Esophagus muscularis mucosa (tissue), 4 donors: ENCODE measurements at regions not wholly inside any gene's neighbourhood (a gene's known extent, or its start where the extent isn't known, plus 50 kb on each side); places are given as distances from the start of the nearest gene placed in this dataset.
A peak's percentile ranks its signal among the peaks of the same experiment; 100 is the strongest.
"Not testable (repeated sequence)": the region's sequence is repeated elsewhere in the genome, so short reads cannot be mapped to it uniquely, and the experiment has no call there.

Source experiments
- DNase-seq: peaks from one replicate; pipeline ENCODE4 v3.0.0-alpha.2; 2017; ENCODE audit errors: extremely low spot score
- H3K27ac ChIP-seq, 4 donors: fragments of 200-600 bp; sonication (generic); replicated peaks in 1 of 4; 1 replicate in 3 of 4; 2 replicates in 1 of 4; pipeline ENCODE4 v1.5.1; 2016 to 2019; ENCODE audit warnings: mild to moderate bottlenecking in 1 of 4
- H3K27me3 ChIP-seq, 4 donors: fragments of 200-600 bp; sonication (generic); one replicate each; pipeline versions ENCODE4 v1.5.1 to v1.6.0; 2016 to 2019
- H3K36me3 ChIP-seq, 4 donors: fragments of 200-600 bp; sonication (generic); one replicate each; pipeline ENCODE4 v1.5.1; 2016 to 2019
- H3K4me1 ChIP-seq, 4 donors: fragments of 200-600 bp; sonication (generic); one replicate each; pipeline ENCODE4 v1.5.1; 2016 to 2019
- H3K4me3 ChIP-seq, 4 donors: fragments of 200-600 bp; sonication (generic); 1 replicate in 2 of 4; 2 replicates in 2 of 4; pipeline ENCODE4 v1.5.1; 2016 to 2019; ENCODE audit warnings: mild to moderate bottlenecking in 4 of 4, moderate library complexity in 1 of 4
- H3K9me3 ChIP-seq, 4 donors: fragments of 200-600 bp; sonication (generic); 1 replicate in 3 of 4; 2 replicates in 1 of 4; pipeline ENCODE4 v1.5.1; 2016 to 2019
- CTCF ChIP-seq, 3 experiments: fragments of 200-600 bp in 2 of 3; fragments of 450-650 bp in 1 of 3; sonication (generic) in 2 of 3; IDR thresholded peaks; one replicate each; pipeline ENCODE4 v1.5.1; 2017 to 2019; ENCODE audit warnings: antibody characterized with exemption in 3 of 3, mild to moderate bottlenecking in 2 of 3, moderate library complexity in 1 of 3
- EP300 ChIP-seq: sonication (generic); formaldehyde crosslinking; IDR thresholded peaks from one replicate; pipeline ENCODE4 v1.6.1; 2017; ENCODE audit warnings: antibody characterized with exemption
- POLR2A ChIP-seq: fragments of 450-650 bp; IDR thresholded peaks from one replicate; pipeline ENCODE4 v1.6.1; 2017; ENCODE audit warnings: antibody characterized with exemption, moderate library complexity, mild to moderate bottlenecking, low read depth
- POLR2AphosphoS5 ChIP-seq, 2 donors: sonication (generic); formaldehyde crosslinking; IDR thresholded peaks; one replicate each; pipeline ENCODE4 v1.6.1; 2017; ENCODE audit warnings: antibody characterized with exemption in 2 of 2
- WGBS: methylation state at CpG from one replicate; pipeline ENCODE4 v1.1.5; 2018; 5-methylcytosine and 5-hydroxymethylcytosine counted together
- intact Hi-C: fragments of 100-400 bp; cut with DNase I; formaldehyde crosslinking; loops from one replicate; pipeline ENCODE4 v1.15.1; 2023

- TF ChIP-seq POLR2A, result no peak
- no peak for TF ChIP-seq CTCF (IDR thresholded peaks at IDR 0.05)
- no peak for TF ChIP-seq EP300
- TF ChIP-seq POLR2AphosphoS5 (IDR thresholded peaks at IDR 0.05), result no peak
These were observed 544.9 kb downstream of the TBC1D22A start for GRCh38 chr22:47307326-47307725.

GRCh38 chr22:47304854-47305253 is 542.4 kb downstream of the TBC1D22A start:
- H3K4me1 ChIP-seq, result no peaks in the 10 kb centered on the region
- no peak overlapping the region for H3K4me3 ChIP-seq
- no peak for TF ChIP-seq POLR2AphosphoS5 (IDR thresholded peaks at IDR 0.05)
- no peak for TF ChIP-seq CTCF (IDR thresholded peaks at IDR 0.05)
- TF ChIP-seq EP300, result no peak
- TF ChIP-seq POLR2A, result no peak
- intact Hi-C loops, result no loop called here
- no peaks in the 10 kb centered on the region for H3K9me3 ChIP-seq
- no peak for DNase-seq
- no peaks in the 10 kb centered on the region for H3K36me3 ChIP-seq
- H3K27me3 ChIP-seq, result peaks cover 0 to 6% (median 0%) of the 10 kb centered on the region in 4 donors
- H3K27ac ChIP-seq, result no peak overlapping the region
- 89% methylated on average over 6 of the region's 6 CpGs for WGBS

More at GRCh38 chr22:47307326-47307725, 544.9 kb downstream of the TBC1D22A start:
- Histone ChIP-seq H3K27me3 (peaks cover 0 to 11% (median 0%) of the 10 kb centered on the region in 4 donors), H3K4me3 (no peak overlapping the region), H3K4me1 (no peaks in the 10 kb centered on the region), H3K36me3 (no peaks in the 10 kb centered on the region), H3K27ac (no peak overlapping the region), H3K9me3 (peaks cover 0 to 6% (median 4%) of the 10 kb centered on the region in 4 donors)
- WGBS, result 74% methylated on average over 5 of the region's 5 CpGs
- peak; percentile 60 for DNase-seq
- intact Hi-C loops, result no loop called here

GRCh38 chr22:47304191-47304831 is 541.9 kb downstream of the TBC1D22A start:
- WGBS, result 92% methylated on average over 22 of the region's 22 CpGs
- peak; percentile 77 for DNase-seq
- Histone ChIP-seq H3K36me3 (no peaks in the 10 kb centered on the region), H3K27me3 (peaks cover 0 to 6% (median 0%) of the 10 kb centered on the region in 4 donors), H3K27ac (no peak overlapping the region), H3K4me1 (no peaks in the 10 kb centered on the region), H3K9me3 (no peaks in the 10 kb centered on the region), H3K4me3 (no peak overlapping the region)
- no peak for TF ChIP-seq CTCF (IDR thresholded peaks at IDR 0.05)
- TF ChIP-seq EP300, result no peak
- no peak for TF ChIP-seq POLR2A
- TF ChIP-seq POLR2AphosphoS5 (IDR thresholded peaks at IDR 0.05), result no peak
- intact Hi-C loops, result no loop called here

GRCh38 chr22:47303161-47303890 is 540.9 kb downstream of the TBC1D22A start:
- Histone ChIP-seq H3K9me3 (no peaks in the 10 kb centered on the region), H3K27ac (no peak overlapping the region), H3K27me3 (peaks cover 0 to 6% (median 0%) of the 10 kb centered on the region in 4 donors), H3K36me3 (no peaks in the 10 kb centered on the region), H3K4me3 (no peak overlapping the region), H3K4me1 (no peaks in the 10 kb centered on the region)
- 84% methylated on average over 9 of the region's 14 CpGs for WGBS
- intact Hi-C loops, result no loop called here
- DNase-seq, result peak; percentile 81
- TF ChIP-seq POLR2AphosphoS5 (IDR thresholded peaks at IDR 0.05) (no peak), CTCF (IDR thresholded peaks at IDR 0.05) (no peak), EP300 (no peak), POLR2A (no peak)

- intact Hi-C loops, H3K27me3 ChIP-seq, H3K4me1 ChIP-seq, H3K4me3 ChIP-seq, H3K9me3 ChIP-seq, H3K36me3 ChIP-seq, H3K27ac ChIP-seq: not testable (repeated sequence)
- peak; percentile 57 for DNase-seq
- WGBS, result 100% methylated on average over 1 of the region's 1 CpG
These were observed 540.1 kb downstream of the TBC1D22A start for GRCh38 chr22:47302587-47302986.
